Ishikawa (cell line): ENCODE measurements at regions not wholly inside any gene's neighbourhood (a gene's known extent, or its start where the extent isn't known, plus 50 kb on each side); places are given as distances from the start of the nearest gene placed in this dataset.

Experiments
- CEBPB ChIP-seq: IDR thresholded peaks from 2 replicates; pipeline ENCODE4 v1.6.1; 2012
- CREB1 ChIP-seq: IDR thresholded peaks from 2 replicates; pipeline ENCODE4 v1.6.1; 2012; ENCODE audit warnings: low read depth
- EGR1 ChIP-seq: IDR thresholded peaks from 2 replicates; pipeline ENCODE4 v1.6.1; 2012
- EP300 ChIP-seq: IDR thresholded peaks from 2 replicates; pipeline ENCODE4 v1.6.1; 2012; ENCODE audit warnings: borderline replicate concordance
- FOXM1 ChIP-seq: IDR thresholded peaks from 2 replicates; pipeline ENCODE4 v1.6.1; 2012; ENCODE audit warnings: low read depth, borderline replicate concordance
- NFIC ChIP-seq: IDR thresholded peaks from 2 replicates; pipeline ENCODE4 v1.6.1; 2012
- RAD21 ChIP-seq: IDR thresholded peaks from 2 replicates; pipeline ENCODE4 v1.6.1; 2012; ENCODE audit warnings: low read depth
- TAF1 ChIP-seq: IDR thresholded peaks from 2 replicates; pipeline ENCODE4 v1.6.1; 2012; ENCODE audit warnings: low read depth, mild to moderate bottlenecking
- TCF12 ChIP-seq: IDR thresholded peaks from 2 replicates; pipeline ENCODE4 v1.6.1; 2012; ENCODE audit warnings: low read depth
- TEAD4 ChIP-seq: IDR thresholded peaks from 2 replicates; pipeline ENCODE4 v1.6.1; 2012
- YY1 ChIP-seq: IDR thresholded peaks from 2 replicates; pipeline ENCODE4 v1.6.1; 2012; ENCODE audit warnings: low read depth
- ZBTB7A ChIP-seq: IDR thresholded peaks from 2 replicates; pipeline ENCODE4 v1.6.1; 2012; ENCODE audit warnings: low read depth
- TF ChIP-seq, protein P1 (sequence below): IDR thresholded peaks from 2 replicates; pipeline ENCODE4 v1.6.1; 2012
- TF ChIP-seq, protein P2 (sequence below): IDR thresholded peaks from 2 replicates; pipeline ENCODE4 v1.6.1; 2012; ENCODE audit warnings: low read depth, mild to moderate bottlenecking
- TF ChIP-seq, protein P3 (sequence below): IDR thresholded peaks from 2 replicates; pipeline ENCODE4 v1.6.1; 2012

DNA sequence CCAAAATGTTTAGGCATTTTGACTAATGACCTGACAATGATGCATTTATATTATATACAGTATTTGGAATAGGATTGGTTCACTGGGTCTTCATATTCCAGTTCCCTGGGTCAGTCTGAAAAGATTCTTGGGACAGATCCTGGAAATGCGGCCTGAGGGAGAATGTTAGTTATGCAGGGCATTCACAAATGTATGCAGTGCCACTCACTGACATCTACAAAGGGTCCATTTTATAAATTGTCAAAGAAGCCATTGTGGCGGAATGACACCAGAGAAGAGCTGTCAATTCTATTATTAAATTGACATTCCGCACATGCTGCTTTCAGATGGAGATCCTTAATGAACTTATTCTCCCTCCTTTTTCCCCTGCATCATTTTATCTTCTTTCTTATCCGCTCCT lies 176.6 kb downstream of the VGLL3 start:
- TF ChIP-seq, protein P1, sequence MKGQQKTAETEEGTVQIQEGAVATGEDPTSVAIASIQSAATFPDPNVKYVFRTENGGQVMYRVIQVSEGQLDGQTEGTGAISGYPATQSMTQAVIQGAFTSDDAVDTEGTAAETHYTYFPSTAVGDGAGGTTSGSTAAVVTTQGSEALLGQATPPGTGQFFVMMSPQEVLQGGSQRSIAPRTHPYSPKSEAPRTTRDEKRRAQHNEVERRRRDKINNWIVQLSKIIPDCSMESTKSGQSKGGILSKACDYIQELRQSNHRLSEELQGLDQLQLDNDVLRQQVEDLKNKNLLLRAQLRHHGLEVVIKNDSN, result no peak
- TF ChIP-seq TCF12, result no peak
- TF ChIP-seq, protein P2, sequence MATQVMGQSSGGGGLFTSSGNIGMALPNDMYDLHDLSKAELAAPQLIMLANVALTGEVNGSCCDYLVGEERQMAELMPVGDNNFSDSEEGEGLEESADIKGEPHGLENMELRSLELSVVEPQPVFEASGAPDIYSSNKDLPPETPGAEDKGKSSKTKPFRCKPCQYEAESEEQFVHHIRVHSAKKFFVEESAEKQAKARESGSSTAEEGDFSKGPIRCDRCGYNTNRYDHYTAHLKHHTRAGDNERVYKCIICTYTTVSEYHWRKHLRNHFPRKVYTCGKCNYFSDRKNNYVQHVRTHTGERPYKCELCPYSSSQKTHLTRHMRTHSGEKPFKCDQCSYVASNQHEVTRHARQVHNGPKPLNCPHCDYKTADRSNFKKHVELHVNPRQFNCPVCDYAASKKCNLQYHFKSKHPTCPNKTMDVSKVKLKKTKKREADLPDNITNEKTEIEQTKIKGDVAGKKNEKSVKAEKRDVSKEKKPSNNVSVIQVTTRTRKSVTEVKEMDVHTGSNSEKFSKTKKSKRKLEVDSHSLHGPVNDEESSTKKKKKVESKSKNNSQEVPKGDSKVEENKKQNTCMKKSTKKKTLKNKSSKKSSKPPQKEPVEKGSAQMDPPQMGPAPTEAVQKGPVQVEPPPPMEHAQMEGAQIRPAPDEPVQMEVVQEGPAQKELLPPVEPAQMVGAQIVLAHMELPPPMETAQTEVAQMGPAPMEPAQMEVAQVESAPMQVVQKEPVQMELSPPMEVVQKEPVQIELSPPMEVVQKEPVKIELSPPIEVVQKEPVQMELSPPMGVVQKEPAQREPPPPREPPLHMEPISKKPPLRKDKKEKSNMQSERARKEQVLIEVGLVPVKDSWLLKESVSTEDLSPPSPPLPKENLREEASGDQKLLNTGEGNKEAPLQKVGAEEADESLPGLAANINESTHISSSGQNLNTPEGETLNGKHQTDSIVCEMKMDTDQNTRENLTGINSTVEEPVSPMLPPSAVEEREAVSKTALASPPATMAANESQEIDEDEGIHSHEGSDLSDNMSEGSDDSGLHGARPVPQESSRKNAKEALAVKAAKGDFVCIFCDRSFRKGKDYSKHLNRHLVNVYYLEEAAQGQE, result no peak
- TF ChIP-seq EP300, result no peak
- TF ChIP-seq TAF1, result no peak
- TF ChIP-seq EGR1, result no peak
- no peak for TF ChIP-seq TEAD4
- TF ChIP-seq ZBTB7A, result no peak
- TF ChIP-seq RAD21, result no peak
- TF ChIP-seq, protein P3, sequence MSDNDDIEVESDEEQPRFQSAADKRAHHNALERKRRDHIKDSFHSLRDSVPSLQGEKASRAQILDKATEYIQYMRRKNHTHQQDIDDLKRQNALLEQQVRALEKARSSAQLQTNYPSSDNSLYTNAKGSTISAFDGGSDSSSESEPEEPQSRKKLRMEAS, result no peak
- no peak for TF ChIP-seq NFIC
- TF ChIP-seq CEBPB, result no peak
- no peak for TF ChIP-seq YY1
- TF ChIP-seq CREB1, result no peak
- TF ChIP-seq FOXM1, result no peak

DNA sequence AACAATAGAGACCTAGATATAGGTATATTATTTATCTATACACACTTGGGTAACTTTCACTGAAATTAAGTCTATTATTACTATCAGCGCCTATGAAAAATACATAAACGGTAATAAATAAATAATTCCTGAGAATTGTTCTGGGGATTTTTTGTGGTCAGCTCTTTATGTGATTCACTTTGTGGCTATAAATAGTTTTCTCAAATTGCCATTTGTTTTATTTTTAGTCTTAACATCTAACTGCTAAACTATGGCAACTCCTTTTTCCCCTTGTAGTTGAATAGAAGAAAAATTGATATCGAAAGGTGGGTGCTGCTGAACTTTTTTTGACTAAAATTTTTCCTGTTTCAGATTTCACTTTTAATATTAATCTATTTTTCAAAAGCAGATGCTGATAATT lies 189.0 kb downstream of the VGLL3 start:
- TF ChIP-seq CEBPB (no peak), YY1 (no peak), ZBTB7A (no peak), EP300 (no peak), CREB1 (no peak), EGR1 (no peak), TAF1 (no peak), NFIC (no peak), RAD21 (no peak), TCF12 (no peak), FOXM1 (no peak), TEAD4 (no peak)
- TF ChIP-seq, protein P3, result no peak
- TF ChIP-seq, protein P2, result no peak
- TF ChIP-seq, protein P1, result no peak

DNA sequence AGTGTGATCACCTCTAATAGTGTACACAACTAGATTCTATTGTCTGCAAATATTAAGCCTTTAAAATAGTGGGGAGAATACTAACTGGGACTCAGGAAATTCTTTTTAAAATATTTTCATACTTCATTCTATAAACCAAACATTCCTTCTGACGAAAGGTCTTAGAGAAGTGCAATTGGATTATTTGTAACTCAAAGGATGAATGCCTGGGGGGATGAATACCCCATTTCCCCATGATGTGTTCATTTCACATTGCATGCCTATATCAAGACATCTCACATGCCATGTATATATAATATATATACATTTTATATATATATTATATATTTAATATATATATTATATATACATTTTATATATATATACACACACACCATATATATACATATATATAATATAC lies 189.9 kb downstream of the VGLL3 start:
- TF ChIP-seq YY1, result no peak
- TF ChIP-seq, protein P1, result no peak
- TF ChIP-seq, protein P2, result no peak
- no peak for TF ChIP-seq TCF12
- TF ChIP-seq CREB1, result no peak

DNA sequence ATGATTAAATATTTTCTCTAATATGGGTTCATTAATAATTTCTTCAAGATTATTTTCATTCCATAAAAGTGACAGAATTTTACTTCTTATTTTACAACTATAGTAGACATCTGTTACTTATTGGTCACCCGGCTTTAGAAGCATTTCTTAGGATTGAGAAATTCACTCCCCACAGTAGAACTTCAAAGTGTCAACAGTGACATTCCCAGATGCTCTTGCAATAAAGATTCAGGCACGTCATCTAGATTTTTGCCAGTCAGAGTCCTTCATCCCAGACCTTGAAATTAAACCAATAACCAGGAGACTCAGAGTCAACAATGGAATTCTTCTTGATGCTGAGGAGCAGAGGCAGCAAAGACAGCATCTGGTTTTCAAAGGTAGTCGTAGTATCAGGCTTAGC lies 190.8 kb downstream of the VGLL3 start:
- TF ChIP-seq TCF12 (no peak), CEBPB (no peak), EP300 (no peak), YY1 (no peak), FOXM1 (no peak), ZBTB7A (no peak), EGR1 (no peak), RAD21 (no peak), TAF1 (no peak), CREB1 (no peak), NFIC (no peak)
- TF ChIP-seq, protein P1, result no peak
- TF ChIP-seq, protein P2, result no peak
- TF ChIP-seq, protein P3, result no peak
